Esophagus muscularis mucosa (tissue), 4 donors: ENCODE measurements at regions not wholly inside any gene's neighbourhood (a gene's known extent, or its start where the extent isn't known, plus 50 kb on each side); places are given as distances from the start of the nearest gene placed in this dataset.

Experiments
- EP300 ChIP-seq: sonication (generic); formaldehyde crosslinking; IDR thresholded peaks from one replicate; pipeline ENCODE4 v1.6.1; 2017; ENCODE audit warnings: antibody characterized with exemption
- POLR2A ChIP-seq: fragments of 450-650 bp; IDR thresholded peaks from one replicate; pipeline ENCODE4 v1.6.1; 2017; ENCODE audit warnings: antibody characterized with exemption, moderate library complexity, mild to moderate bottlenecking, low read depth
- POLR2AphosphoS5 ChIP-seq, 2 donors: sonication (generic); formaldehyde crosslinking; IDR thresholded peaks; one replicate each; pipeline ENCODE4 v1.6.1; 2017; ENCODE audit warnings: antibody characterized with exemption in 2 of 2
- TF ChIP-seq, protein P1 (sequence below), 3 experiments: fragments of 200-600 bp in 2 of 3; fragments of 450-650 bp in 1 of 3; sonication (generic) in 2 of 3; IDR thresholded peaks; one replicate each; pipeline ENCODE4 v1.5.1; 2017 to 2019; ENCODE audit warnings: antibody characterized with exemption in 3 of 3, mild to moderate bottlenecking in 2 of 3, moderate library complexity in 1 of 3

DNA sequence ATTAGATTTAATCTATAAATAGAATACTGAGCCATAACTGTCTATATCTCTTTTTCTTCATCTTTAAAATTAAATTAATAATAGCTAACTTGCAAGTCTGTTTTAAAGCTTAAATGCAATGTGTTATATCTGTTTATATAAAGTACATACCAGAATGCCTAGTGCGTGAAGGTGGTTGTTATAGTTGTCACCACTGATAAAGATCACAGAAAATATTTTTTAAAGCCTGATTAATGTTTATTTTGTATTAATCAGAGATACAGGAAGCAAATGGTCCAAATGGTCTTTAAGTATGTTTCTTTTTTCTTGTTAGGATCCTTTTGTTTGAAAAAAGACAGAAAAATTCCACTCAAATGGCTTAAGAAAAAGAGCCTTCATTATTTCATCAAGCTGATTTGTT is 560.6 kb downstream of the CPS1 start:
- TF ChIP-seq POLR2AphosphoS5 (IDR thresholded peaks at IDR 0.05) = no peak
- no peak for TF ChIP-seq POLR2A
- TF ChIP-seq, protein P1, sequence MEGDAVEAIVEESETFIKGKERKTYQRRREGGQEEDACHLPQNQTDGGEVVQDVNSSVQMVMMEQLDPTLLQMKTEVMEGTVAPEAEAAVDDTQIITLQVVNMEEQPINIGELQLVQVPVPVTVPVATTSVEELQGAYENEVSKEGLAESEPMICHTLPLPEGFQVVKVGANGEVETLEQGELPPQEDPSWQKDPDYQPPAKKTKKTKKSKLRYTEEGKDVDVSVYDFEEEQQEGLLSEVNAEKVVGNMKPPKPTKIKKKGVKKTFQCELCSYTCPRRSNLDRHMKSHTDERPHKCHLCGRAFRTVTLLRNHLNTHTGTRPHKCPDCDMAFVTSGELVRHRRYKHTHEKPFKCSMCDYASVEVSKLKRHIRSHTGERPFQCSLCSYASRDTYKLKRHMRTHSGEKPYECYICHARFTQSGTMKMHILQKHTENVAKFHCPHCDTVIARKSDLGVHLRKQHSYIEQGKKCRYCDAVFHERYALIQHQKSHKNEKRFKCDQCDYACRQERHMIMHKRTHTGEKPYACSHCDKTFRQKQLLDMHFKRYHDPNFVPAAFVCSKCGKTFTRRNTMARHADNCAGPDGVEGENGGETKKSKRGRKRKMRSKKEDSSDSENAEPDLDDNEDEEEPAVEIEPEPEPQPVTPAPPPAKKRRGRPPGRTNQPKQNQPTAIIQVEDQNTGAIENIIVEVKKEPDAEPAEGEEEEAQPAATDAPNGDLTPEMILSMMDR (IDR thresholded peaks at IDR 0.05) = no peak
- no peak for TF ChIP-seq EP300
